NCI-H146 treated with DMSO at 0.1 percent for 48 hours (cell line): ENCODE measurements at regions not wholly inside any gene's neighbourhood (a gene's known extent, or its start where the extent isn't known, plus 50 kb on each side); places are given as distances from the start of the nearest gene placed in this dataset.
"Not testable (repeated sequence)": the region's sequence is repeated elsewhere in the genome, so short reads cannot be mapped to it uniquely, and the experiment has no call there.

ENCODE experiments used
- DNase-seq: peaks from one replicate; lab custom pipeline; 2025; ENCODE audit not compliant: unreplicated experiment; lab: John Stamatoyannopoulos, UW

DNA sequence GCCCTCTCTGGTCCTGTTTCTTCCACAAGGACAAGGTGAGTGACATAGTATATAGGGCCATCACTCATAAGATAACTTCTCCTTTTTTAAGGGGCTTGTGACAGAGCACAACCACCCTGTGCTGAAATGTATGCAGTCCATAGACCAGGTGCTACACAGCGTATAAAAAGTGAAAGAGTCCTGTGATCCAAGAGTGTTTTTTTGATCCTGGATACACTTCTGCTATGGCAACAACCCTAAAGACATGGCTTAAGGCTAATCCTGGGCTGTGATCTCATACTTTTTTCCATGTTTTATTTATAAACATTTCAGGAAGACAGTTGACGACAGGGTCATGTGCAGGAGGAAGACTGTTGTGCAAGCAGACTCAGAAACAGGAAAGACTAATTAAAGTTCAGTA is 400.5 kb upstream of the TCF4 start:
- DNase-seq = no peak

DNA sequence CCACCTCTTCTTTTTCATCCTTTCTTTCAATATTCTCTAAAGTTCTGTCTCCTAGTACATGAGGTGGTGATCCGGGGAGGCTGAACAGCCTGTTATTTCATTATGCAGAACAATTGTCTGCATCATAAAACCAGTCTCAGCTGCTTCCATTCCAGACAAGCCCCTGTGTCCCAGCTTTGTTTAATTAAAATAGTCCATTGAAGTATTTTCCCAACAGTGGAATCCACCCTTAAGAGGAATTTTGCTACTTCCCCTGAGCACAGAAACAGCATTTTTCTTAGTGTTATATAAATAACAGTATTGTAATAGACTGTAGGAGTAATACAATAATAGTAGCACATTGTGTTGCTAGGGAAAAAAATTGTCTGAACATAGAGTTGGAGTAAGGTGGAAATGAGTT is 395.4 kb upstream of the TCF4 start:
- no peak for DNase-seq

DNA sequence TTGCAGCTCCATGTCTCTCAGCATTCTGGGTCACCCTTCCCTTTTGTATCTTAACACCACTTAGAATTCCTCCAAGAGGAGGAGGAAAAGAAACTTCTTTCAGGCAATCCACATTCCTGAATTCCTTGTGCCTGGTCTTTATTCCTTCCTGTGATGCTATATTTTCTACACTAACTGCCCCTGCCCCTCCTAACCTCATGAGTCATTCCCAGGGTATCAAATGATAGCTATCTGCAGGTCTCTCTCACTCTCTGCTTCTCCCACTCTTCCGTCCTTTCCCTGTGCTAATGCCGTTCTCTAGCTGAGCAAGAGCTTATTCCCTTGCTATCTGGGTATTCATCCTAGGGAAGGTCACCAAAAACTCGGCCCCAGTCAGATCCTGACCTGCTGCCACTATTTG is 395.0 kb upstream of the TCF4 start:
- DNase-seq = no peak

DNA sequence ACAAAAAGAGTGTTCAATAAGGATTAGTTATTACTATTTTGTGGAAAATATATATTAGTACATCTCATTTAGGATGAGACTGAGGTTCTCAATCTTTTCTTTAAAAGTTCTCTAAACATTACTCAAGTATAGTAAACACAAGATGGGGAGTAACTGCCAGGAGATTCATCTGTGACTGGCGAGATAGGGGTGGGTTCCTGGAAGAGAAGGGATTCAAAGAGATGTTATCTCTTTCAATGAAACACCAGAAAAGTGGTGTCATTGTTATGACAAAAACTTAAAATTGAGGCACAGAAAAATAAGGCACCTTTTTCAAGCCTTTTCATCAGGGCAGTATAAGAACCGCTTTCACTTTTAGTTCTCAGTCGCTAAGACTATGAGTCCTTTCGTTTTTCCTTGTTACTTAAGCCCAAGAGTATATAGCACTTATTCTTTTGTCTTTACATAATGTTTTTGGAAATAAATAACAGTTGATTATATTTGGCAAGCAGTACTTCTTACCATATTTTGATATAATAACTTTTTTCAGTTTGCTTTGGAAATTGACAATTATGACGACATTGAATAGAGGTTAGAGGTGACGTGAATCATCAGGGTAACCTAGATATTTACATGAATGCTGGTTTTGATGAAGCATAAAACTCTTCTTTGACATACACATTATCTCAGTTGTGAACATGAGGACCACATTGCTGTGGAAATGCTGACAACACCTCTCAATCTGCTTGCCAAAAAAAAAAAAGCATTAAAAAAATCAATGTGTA is 393.9 kb upstream of the TCF4 start:
- no peak for DNase-seq

DNA sequence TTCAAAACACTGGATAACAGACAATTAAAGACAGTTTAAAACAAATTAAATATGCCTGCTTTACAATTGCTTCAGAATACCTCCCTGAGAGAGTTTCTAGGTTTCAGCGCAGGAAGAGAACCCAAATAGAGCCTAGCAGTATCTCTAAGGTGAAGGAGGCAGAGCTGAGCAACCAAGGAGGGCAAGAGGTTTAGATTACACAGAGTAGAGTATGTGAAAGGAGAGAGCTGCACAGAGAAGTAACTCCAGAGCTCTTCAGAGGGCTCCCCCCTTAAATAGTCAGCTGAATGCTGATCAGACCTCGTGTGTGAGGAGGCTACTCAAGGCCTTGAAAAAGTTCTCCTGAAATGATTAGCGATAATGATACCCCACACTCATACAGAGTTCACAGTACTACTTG is 386.5 kb upstream of the TCF4 start:
- DNase-seq = no peak

DNA sequence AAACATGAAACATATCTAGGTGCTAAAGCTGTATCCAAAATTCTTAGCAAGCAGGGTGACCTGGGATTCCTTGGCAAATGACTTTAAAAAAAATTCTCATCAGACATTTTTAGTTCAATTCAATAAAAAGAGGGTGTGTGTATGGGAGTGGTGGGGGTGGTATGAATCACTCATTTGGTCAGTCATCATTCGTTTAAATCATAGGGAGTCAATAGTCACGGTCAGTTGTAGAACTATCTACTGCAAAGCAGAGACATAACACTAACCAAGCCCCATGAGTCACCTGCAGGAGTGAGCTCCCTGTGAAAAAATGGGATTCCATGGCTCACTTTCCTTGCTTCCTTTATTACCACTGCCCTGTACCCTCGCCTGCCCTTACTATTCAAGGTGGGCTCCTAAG is 380.6 kb upstream of the TCF4 start:
- no peak for DNase-seq

DNA sequence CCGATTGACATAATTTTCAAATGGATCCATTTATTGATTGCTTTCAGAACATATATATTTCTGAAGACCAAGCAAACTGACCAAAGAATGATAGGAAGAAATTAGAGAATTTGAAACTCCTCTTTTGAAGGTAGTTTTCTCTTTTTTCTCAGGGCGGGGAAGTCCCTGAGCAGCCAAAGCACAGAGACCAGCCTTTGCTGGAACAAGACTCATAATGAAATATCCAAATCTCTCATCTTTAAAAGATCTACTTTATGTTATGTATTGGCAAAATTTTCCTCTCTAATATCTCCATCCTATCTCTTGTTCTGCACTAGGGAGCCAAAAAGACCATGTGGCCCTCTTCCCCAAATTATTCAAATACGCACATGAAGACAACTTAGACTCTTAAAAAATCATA is 379.0 kb upstream of the TCF4 start:
- no peak for DNase-seq

DNA sequence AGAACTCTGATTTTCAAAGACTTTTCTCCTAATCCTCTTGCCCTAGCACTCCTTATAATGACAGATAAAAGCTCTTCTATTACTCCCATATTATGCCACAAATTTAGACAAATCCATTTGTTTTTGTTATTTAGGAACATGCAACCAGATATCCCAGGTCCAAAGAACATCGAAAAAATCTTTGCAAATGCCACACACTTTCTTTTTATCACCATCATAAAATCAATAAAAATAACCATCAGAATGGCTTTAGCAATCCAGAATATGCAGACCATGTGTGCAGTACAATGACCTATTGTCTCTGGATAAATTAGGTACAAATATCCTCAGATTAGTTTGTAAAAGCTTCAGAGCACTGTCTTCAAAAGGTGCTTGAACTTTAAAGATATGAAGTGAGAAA is 376.2 kb upstream of the TCF4 start:
- DNase-seq = no peak

DNA sequence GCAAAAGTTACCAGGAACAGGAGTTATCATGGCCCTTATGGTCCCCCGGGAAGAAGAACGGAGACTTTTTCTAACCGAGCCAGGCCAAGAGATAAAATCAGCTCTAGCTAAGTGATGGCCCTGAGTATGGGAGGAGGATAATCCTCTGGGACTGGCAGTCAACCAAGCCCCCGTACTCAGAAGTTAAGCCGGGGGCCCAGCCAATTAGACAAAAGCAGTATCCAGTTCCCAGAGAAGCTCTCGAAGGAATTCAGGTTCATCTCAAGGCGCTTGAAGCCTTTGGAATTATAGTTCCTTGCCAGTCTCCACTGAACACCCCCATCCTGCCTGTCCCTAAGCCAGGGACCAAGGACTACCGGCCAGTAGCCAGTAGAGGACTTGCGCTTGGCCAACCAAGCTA is 365.3 kb upstream of the TCF4 start:
- DNase-seq = no peak

DNA sequence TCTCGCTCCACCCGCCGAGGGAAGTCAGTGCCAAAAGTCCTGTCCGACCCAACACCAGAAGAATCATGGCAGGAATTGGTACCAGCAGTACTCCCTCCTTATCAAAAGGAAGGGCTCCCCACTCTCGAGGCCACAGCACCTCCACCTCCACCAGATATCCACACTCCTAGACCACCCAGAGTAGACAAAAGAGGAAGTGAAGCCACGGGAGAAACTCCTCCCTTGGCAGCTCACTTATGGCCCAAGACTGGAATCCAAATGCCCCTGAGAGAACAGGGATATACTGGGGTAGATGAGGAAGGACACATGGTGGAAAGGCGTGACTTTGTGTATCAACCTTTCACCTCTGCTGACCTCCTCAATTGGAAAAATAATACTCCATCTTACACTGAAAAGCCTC is 363.7 kb upstream of the TCF4 start:
- DNase-seq = not testable (repeated sequence)

DNA sequence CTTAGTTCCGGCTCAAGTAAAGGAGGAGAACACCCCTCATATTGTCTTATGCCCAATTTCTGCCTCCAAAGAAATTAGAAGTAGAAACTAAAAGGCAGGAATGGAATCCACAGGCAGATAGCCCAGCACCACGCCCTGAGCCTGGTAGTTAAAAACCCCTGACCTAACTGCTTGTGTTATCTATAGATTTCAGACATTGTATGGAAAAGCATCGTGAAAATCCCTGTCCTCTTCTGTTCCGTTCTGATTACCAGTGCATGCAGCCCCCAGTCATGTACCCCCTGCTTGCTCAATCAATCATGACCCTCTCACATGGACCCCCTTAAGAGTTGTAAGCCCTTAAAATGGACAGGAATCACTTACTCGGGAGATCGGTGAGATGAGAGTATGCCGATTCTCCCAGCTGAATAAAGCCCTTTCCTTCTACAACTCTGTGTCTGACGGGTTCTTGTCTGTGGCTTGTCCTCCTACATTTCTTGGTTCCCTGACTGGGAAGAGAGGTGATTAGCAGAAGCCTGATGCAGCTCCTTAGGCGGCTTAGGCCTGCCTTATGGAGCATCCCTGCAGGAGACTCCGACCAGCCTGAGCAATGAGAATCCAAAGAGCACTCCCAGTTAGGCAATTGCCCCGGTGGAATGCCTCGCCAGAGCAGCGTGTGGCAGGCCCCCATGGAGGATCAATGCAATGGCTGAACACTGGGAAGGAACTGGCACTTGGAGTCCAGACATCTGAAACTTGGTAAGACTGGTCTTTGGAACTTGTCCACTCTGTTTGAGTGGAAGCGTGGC is 362.6 kb upstream of the TCF4 start:
- no peak for DNase-seq

DNA sequence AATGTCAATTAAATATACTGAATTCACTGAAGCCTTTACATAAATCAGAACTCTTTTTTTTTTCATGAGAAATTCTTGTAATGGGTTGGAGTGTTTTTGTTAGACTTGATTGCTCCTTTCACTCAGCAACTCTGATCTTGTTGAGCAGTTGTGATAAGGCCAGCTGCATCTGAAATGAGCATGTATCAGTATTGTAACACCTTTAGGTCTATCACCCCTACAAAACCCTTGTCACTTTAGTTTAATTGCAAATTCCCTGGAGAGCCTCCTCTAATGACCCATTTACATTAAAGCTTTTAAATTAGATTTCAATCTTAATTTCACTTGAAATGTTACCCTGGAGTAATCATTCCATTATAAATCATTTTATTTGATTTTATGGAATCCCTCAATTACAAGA is 346.8 kb upstream of the TCF4 start:
- no peak for DNase-seq

DNA sequence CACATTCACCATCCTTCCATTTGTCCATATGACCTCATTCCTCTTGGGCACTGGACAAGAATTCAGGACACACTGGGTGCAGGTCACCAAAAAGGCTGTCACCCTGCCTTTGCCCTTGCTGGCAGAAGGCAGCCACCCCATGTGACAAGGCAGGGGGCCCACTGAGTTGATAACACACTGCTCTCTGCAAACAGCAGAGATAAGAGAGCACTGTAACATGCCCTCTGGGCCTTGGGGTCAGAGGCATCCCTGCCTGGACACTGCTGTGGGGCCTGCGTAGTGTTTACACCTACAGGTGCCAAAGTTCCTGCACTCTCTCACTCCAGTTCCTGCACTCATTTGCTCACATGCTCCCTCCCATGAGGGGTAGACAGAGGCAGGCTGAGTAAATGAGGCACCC is 344.7 kb upstream of the TCF4 start:
- DNase-seq = no peak

DNA sequence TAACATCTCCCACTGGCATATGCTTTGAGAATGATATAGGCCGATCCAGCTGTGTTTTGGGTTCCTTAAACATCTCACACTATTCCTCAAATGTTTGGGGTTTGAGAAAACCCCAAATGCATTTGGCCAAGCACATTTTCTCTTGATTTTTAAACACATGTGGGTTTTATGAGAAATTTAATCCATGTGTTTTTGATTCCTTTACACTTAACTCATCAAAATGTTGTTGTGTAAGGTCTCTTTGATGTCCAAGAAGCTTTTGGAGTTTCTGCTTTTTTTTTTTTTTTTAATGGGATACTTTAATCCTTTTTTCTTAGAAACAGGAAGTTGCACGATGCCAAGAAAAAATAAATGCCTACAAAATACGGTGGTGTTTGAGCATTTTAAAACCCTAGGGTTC is 339.8 kb upstream of the TCF4 start:
- DNase-seq = no peak

DNA sequence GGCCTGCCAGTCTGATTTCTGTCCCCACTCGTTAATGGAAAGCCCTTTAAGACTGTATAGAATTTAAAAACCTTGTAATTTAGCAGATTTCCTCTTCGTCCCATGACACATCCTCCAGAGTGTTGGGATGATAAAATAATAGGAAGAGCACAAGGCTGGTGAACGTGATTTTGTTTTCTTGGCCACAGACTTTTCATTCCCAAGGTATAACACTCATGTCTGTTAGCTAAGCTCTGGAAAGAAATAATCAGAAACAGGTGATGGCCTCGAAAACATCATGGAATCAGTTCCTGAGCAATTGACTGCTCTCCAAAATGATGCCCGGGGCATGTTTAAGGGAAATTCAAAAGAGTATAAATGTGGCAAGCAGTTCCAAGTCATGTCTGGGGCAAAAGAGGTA is 337.8 kb upstream of the TCF4 start:
- DNase-seq = no peak

DNA sequence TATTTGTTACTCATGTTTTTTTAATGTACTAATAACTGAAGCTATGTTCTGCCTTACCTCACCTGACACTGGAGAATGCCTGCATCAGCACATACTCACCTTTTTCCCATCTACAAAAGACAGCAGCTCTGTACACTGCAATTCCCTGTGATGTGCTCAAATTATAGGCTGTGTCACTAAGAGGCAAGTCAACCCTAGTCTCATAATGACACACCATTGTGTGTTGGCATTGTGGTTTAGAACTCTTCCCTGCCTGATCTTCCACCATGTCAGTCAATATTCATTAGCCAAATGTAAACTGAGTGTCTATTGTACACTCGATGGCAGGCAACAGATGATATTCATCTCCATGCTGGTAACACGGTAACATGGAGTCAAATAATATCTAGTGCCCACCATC is 332.1 kb upstream of the TCF4 start:
- no peak for DNase-seq

DNA sequence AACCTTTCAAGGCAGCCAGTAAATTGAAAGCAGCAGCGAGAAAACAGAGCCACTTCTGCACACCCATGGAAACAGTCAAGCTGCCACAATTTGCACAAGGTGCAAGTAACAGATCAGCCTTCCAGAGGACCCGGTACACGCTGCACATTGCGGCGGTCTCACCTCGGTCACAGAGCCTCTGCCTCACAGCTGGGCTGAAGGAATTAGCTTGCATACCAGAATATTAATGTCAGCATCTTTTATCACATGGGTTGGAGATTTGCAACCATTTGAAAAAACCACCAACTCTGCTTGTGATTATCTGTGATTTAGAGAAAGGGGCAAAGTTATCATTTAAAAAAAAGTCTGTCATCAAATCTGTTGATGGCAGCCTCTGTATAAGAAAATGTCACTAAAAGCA is 330.5 kb upstream of the TCF4 start:
- DNase-seq = no peak

DNA sequence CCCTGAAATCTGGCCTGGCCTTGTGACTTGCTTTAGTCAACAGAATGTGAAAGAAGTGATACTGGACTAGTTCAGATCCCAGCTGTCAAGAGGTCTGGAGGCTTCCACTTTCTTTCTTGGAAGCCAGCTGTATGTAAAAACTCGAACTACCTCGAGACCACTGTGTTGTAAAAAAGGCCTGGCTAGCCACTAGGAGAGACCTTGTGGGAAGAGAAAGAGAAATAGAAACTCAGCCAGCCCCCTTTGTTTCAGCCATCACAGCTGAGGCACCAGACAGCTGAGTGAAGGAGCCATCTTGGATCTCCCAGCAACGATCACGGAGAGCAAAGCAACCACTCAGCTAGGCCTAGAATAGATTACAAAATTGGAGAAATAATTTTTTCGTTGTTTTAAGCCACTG is 324.9 kb upstream of the TCF4 start:
- no peak for DNase-seq

DNA sequence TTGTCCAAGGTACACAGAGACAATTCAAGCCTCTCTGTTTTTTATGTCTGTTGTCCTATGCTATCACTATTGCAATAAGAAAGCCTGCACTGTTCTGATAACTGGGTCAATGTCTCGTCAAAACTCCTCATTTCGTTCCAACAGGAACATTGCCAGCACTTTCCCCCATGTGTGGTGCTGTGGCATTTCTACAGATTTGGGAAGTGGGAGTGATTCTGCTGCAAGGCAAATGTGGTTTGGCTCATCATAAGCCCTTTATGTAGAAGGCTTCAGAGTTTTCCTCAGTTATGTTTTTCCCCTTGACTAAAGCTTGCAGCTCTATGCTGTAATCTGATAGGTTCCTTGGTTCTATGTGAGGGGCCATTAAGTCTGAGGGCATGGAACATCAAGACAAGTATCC is 324.1 kb upstream of the TCF4 start:
- no peak for DNase-seq

DNA sequence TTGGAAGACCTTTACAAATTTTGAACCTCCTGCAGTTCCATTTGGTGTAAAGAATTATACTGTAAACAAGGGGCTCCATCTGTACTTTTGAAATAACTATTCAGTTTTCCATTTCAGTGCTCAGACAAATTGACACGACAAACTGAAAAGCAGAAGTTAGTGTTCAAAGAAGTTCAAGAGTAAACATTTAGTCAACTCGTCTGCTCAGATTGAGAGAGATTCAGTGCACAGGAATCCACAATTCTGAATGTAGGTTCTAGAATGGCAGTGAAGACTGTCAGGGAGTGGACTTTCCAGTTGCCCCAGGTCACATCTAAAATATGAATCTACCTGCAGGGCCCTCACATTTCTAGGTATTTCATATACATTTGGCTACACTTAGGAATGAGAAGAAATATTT is 322.3 kb upstream of the TCF4 start:
- no peak for DNase-seq

DNA sequence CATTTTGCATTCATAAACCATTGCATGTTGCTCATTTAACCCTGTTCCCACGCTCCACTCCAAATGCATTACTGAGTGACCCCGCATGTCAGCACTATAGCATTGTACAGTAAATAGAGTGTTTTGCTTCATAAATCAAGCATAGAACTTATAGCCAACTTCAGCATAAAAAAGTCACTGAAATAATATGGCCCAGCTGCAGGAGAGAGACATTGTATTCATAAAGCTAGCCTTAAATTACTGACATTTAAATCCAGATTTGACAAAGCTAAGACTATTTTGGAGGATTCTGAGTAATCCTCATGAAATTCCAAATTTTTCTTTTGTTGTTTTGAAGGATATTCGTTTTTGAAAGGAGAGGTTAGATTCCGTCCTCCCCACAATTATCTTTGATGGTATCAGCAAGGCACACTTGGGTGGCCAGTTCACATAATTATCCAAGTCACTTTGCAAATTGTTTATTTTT is 320.9 kb upstream of the TCF4 start:
- DNase-seq = no peak

DNA sequence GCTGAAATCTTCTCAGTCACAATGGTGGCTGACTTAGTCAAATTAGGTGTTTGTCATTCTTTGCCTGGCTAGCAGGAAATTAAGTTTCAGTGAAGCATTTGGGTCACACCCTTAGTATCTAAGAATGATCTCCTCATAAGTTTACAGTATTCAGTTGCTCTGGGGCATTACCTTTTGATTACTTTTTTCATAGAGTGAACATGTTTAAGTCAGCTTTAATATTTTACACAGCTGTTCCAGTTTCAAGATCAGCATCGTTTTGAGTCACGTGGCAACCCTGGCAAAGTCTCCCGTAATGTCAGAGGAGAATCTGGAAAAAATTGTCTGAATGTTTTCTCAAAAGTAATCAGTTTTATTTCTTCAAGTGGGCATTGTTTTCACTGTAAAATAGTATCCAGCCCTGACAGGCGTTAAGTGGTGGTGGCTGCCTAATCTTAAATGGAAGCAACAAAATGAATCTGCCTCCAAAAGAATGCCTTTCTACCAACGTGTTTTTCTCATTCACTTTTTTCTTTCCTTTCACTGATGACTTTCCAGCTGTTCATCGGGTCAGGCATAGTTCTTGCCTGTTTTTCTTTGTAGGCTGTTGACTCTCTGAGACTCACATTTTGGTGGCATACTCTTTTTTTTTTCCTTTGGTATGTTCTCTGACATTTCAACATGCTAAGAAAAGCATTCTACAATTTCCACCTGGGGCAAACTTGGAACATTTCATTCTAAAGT is 319.6 kb upstream of the TCF4 start:
- DNase-seq = no peak
